Fibroblast of the aortic adventitia (primary cell): ENCODE measurements at regions not wholly inside any gene's neighbourhood (a gene's known extent, or its start where the extent isn't known, plus 50 kb on each side); places are given as distances from the start of the nearest gene placed in this dataset.

Source experiments
- DNase-seq: peaks from one replicate; pipeline ENCODE4 v3.0.0-alpha.2; 2010; ENCODE audit warnings: low read depth
- H3K4me3 ChIP-seq: 2 replicates; pipeline ENCODE4 v1.5.1; 2011; ENCODE audit warnings: low read depth, mild to moderate bottlenecking, control low read depth, low read length, moderate library complexity
- CTCF ChIP-seq: IDR thresholded peaks from 2 replicates; pipeline ENCODE4 v1.5.1; 2011; ENCODE audit warnings: mild to moderate bottlenecking, low read length, control low read depth, inconsistent platforms; ENCODE audit not compliant: insufficient read depth

DNA sequence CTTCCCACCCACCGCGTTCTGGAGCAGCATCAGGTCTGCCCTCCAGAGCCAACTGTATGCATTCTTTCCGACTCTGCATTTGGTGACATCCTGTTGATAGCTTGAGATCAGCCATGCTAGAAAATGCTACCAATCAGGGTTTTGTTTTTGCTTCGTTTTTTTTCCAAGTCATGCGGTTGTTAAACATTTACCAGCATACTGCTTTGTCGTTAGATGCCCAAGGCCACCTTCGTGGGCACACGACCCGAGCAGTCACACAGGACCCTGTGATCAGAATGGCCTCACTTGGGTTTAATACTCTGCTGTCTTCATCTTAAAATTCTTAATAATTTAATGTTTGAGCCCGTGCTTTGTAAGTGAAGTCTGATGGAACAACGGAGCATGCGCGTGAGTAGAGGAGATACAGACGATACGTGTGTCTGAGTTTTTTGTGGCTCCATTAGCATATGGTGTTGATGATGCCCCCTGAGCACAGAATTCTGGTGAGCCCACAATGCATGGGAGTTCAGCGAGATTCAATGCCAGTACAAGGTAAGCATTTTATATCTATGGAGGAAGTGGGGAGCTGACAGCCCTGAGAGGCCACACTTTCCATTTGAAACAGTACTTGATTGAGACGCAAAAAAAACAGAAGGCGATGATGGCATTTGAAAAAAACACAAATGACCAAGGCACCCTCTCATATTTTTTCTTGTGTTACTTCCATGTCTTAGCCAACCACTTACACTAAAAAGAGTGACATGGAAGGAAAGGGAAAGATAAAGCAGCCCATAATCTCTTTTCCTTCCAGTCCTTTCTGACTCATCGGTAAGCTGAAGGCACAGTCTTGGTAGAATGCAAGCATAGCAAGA lies 323.6 kb downstream of the BCOR start:
- TF ChIP-seq CTCF = no peak
- no peak overlapping the region for H3K4me3 ChIP-seq
- peak; percentile 45 for DNase-seq

DNA sequence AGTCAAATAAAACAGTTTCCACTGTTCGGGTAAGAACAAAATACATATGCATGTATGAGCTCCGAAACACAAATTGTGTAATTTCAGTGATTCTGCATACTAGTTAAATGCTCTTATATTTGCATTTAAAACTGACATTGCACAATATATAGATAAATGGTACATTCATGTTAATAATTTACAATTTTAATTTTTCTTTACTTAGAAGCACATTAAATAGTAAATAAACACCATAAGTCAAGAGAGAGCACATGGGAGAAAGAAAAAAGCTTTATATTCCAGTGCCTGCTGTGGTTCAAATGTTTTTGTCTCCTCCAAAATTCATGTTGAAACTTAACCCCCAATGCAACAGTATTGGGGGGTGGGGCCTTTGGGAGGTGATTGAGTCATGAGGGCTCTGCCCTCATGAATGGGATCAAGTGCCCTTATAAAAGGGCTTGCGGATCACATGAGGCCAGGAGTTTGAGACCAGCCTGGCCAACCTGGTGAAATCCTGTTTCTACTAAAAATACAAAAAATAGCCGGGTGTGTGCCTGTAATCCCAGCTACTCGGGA lies 322.9 kb downstream of the BCOR start:
- H3K4me3 ChIP-seq = no peak overlapping the region
- no peak for DNase-seq
- no peak for TF ChIP-seq CTCF

GRCh38 chrX:39777623-39778025 lies 320.1 kb downstream of the BCOR start:
- no peak for DNase-seq
- no peak overlapping the region for H3K4me3 ChIP-seq
- TF ChIP-seq CTCF = no peak

DNA sequence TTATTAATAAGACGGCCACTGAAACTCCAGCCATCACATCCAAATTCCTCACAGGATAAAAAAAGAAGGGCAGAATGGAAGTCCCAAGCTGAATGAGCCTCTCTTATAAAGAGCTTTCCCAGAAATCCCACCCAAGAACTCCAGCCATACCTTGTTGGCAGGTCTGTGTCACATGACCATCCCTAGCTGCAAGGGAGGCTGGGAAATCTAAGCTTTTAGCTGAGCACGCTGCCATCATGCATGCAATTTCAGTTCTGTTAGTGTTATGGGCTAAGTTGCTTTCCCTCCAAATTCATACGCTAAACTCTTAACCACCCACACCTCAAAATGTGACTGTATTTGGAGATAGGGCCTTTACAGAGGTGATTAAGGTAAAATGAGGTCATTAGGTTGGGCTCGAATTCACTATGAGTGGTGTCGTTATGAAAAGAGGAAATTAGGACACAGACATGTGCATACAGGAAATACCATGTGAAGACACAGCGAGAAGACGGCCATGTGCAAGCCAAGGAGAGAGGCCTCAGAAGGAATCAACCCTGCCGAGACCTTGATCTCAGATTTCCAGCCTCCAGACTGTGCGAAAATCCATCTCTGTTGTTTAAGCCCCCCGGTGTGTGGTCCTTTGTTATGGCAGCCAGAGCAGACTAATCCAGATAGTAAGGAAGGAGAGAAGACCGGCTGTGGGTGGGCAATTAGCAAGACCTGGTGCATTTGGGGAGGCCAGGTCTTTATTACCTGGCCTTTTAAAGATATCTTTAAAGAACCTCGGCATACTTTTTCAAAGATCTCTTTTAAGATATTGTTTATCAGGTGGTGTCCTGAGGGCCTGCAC lies 317.6 kb downstream of the BCOR start:
- no peak for TF ChIP-seq CTCF
- no peak overlapping the region for H3K4me3 ChIP-seq
- DNase-seq = no peak

- no peak for DNase-seq
- no peak for TF ChIP-seq CTCF
- H3K4me3 ChIP-seq = no peak overlapping the region
These were observed 315.5 kb downstream of the BCOR start for GRCh38 chrX:39782276-39782675.

GRCh38 chrX:39787999-39788398 lies 309.8 kb downstream of the BCOR start:
- TF ChIP-seq CTCF = no peak
- no peak overlapping the region for H3K4me3 ChIP-seq
- no peak for DNase-seq
